CMK (cell line): ENCODE measurements at regions not wholly inside any gene's neighbourhood (a gene's known extent, or its start where the extent isn't known, plus 50 kb on each side); places are given as distances from the start of the nearest gene placed in this dataset.

Experiments
- DNase-seq: peaks from one replicate; pipeline ENCODE4 v3.0.0-alpha.2; 2010; ENCODE audit warnings: low read depth

DNA sequence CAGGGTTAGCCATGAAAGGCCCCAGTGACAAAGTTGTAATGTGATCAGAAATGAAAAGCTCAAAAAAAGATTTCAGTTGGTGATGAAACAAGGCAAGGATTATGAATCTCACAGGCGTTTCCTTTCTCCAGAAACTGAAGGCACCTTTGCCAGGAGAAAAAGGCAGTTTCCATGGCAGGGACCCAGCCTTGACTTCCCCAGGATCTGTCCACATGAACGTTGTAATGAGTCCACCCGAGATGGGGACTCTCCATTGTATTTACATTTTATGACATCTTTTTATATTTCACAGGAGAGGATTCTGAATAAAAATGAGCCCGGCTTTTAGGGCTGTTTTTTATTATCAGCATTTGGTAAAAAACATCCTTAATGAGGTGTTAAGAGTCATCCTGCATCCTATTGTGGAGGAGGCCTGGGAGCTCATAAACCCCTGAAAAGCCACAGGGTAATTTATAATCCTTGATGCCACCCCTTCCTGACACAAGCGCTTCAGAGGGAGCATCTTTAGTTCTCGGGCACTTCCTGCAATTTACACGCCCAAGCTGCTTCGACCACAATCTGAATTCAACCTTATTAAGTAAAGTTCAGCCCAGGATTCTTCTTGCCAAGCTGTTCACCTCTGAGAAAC, 74.1 kb upstream of the SALL4 start:
- no peak for DNase-seq

DNA sequence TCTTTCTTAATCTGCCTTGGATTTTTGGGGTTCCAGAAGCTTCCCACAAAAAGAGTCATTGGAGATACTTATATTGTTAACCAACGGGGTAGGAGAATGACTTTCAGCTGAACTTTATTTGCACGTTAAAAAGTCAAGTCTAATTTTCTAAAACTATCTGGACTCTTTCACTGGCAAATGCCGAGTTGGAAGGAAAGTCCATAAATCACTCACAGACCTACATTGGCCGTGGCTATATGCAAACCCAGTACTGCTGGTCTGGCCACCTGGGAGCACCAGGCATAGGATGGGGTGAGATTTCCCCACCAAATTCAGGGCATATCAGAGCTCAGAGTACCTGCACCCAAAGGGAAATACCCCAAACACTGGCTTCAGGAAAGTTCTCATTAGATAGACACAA, 71.3 kb upstream of the SALL4 start:
- no peak for DNase-seq

DNA sequence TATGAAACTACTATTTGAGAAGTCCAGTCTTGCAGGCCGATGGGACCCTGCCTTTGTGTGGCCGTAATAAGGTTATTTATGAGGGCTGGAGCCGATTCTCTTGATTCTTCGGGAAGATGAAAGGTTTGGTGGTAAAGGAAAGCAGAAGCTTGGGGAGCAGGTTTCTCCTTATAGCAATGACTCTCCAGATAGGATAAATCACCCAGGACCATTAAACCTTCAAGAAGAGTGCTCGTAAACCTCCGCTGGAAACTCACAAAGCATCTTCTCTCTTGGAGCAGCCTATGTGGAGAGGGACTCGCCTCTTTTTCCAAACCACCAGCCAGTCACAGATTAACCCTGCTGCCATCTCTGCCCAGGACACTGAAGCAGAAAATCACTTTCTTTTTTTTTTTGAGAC, 69.6 kb upstream of the SALL4 start:
- no peak for DNase-seq

DNA sequence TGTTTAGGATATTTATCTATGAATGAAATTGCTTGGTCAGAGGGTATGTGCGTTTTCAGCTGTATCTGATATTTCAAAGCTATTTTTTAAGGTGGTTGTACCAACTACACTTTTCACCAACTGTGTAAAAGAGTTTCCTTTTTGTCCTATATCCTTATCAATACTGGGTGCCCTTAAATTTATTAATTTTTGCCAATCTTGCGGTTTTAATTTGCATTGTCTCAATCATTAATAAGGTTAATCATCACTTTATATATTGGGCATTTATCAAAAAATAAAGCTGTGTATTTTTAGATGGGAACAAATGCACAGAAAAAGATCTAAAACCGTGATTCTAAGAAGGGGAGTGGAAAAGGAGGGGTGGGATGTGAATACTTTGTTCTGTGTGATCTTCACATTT, 66.7 kb upstream of the SALL4 start:
- no peak for DNase-seq

DNA sequence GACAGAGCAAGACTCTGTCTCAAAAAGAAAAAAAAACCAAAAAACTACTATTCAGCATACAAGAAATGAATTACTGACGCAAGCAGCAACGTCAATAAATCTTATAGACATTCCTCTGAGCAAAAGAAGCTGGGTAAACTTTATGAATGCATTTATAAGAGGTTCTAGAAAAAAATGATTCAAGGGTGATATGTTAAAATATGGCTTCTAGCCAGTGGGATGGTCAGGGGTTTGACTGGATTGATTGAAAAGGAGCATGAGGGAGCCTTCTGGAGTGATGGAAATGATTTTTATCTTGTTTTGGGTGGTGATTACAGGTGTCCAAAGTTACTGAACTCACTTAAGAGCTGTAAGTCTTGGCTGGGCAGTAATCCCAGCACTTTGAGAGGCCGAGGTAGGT, 64.9 kb upstream of the SALL4 start:
- no peak for DNase-seq

DNA sequence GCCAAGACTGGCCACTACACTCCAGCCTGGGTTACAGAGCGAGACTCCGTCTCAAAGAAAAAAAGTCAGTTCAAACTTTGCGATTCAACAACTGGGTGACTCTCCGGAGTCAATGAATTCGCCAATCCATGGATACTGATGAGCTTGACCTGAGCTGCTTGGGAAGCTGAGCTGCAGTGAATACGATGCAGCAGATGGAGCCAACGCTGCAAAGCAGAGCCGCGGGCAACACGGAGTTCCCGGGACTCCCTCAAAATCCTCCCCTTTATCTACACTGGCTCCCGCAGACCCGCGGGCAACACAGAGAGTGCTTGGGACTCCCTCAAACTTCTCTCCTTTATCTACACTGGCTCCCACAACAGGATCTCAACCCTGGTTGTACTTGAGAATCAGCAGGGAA, 62.6 kb upstream of the SALL4 start:
- no peak for DNase-seq

DNA sequence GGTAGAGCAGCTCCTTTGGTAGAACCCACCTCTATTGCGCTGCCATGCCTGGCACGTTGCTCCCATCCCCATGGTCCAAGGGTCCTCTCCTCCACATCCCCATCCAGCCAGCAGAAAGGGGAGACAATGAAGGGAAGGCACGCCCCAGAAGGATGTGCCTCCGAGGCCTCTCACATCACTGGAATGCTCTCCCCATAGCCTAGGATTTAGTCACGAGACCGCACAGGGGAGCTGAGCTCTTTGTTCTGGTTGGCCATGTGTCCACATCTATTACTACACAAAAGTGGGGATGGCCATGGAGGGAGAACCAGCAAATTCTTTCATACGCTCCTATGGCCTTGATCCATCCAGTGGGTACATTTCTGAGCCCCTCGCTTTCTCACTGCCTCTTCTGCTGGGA, 60.5 kb upstream of the SALL4 start:
- DNase-seq = no peak

DNA sequence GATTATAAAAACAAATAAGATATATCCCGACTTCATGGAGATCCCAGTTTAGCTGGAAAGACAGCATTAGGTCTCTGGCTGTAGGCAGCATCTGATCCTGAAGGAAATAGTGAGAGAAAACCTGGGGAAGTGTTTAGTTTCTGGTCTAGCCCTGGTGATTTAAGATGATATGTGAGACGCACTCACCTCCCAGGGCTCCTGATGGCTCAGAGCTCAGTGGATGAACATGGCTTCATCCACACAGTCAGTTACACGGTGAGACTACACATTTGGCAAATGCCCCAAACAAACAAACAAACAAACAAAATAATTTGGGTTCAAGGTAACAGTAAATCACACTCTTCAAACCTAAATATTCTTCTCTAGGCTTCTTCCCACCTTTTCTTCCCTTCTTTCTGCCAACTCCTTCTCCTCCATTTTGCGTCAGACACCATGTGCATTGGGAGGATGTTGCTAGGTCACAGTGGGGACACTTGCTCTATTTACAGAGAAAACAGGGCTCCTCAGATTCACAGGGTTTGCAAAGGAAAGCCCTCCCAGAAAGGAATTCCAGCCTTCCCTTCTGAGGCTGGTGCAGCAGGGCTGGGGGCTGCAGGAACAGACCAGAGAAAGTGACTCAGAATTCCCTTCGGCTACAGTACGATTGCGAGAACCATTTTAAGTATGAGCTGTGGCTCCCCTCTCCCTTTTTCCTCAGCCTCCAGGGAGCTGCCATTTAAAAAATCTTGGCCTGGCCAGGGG, 59.6 kb upstream of the SALL4 start:
- DNase-seq = no peak

DNA sequence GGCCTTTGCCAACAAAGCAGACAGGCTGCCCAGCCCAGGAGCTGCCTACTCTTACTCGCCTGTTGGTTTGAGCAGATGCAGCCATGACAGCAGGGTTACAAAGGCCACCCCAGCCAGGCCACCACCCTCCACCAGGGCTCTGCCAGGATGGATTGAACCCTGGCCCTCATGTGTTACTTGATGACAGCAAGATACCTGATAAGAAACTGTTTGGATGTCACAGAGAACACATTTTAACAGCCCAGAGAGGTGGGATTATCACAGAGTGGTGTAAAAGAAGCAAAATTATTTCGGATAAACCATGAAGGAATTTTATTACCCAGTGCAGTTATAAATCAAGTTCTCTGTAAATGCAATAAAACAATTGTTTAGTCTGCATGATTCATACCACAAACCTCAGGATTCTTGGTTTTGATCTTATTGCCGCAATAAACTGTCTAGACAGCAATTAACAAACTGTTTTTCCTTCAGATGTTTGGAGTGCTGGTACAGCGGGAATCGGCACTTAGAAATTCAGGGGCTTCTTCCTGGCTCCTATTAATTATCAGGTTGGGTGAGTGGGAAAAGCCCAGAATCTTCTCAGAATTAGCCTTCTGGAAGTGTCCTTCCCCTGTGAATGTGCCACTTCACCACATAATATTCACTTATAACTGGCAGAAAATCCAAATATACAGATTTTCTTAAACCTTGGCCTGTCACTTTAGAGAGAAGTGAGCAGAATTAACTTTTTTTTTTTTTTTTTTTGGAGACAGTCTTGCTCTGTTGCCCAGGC, 58.0 kb upstream of the SALL4 start:
- DNase-seq = no peak

DNA sequence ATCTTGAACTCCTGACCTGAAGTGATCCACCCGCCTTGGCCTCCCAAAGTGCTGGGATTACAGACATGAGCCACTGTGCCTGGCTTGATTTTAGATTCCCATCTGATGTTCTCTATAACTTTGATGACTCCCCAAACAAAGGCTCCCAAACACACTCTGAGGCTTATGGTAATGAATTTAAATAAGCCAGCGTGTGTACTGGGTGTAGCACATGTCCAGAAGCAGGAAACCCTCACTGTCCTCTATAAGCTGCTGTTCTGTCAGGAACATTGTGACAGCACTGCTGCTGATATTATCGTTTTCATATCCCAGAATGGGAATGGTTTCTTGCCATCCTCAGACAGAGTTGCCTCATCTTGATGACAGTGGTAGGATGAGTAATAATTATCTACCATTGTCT, 54.1 kb upstream of the SALL4 start:
- no peak for DNase-seq

DNA sequence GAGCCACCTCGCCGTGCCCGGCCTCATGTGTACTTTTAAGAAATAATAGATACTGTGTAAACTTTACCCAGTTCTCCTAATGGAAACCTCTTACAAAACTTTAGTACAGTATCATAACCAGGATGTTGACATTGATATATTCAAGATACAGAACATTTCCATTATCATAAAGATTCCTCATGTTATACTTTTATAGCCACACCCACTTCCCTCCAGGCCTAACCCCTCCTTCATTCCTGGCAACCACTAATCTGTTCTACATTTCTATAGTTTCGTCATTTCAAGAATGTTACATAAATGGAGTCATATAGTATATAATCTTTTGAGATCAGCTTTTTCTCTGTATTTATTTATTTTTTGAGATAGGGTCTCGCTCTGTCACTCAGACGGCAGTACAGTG, 52.6 kb upstream of the SALL4 start:
- no peak for DNase-seq
